ENCODE measurements at regions not wholly inside any gene's neighbourhood (a gene's known extent, or its start where the extent isn't known, plus 50 kb on each side); places are given as distances from the start of the nearest gene placed in this dataset.

- TF ChIP-seq CTCF (conservative IDR thresholded peaks at IDR 0.05; ENCODE audit: low read depth in 2 of 2) (no peak), REST (IDR thresholded peaks at IDR 0.05; ENCODE audit: unreplicated experiment) (no peak), POLR2AphosphoS5 (IDR thresholded peaks at IDR 0.05; ENCODE audit: low read depth) (no peak), ZNF114 (CRISPR knock-in tag; IDR thresholded peaks at IDR 0.05) (no peak), STAT1 (IDR thresholded peaks at IDR 0.05; ENCODE audit: unreplicated experiment) (no peak), CREB1 (CRISPR knock-in tag; IDR thresholded peaks at IDR 0.05; ENCODE audit: low read depth) (no peak), EZH2phosphoT487 (IDR thresholded peaks at IDR 0.05; ENCODE audit: unreplicated experiment) (no peak)
These were observed 107.2 kb upstream of the FOXK1 start for GRCh38 chr7:4574851-4575250.
